H1 (cell line): ENCODE measurements at regions not wholly inside any gene's neighbourhood (a gene's known extent, or its start where the extent isn't known, plus 50 kb on each side); places are given as distances from the start of the nearest gene placed in this dataset.

Source experiments
- CHD2 ChIP-seq: IDR thresholded peaks from 2 replicates; pipeline ENCODE4 v1.6.1; 2012; ENCODE audit warnings: low read length, improper control_type of control experiment
- RAD21 ChIP-seq, 2 experiments: IDR thresholded peaks in 1 of 2; conservative IDR thresholded peaks in 1 of 2; 2 replicates each; pipeline ENCODE4 v1.6.1; 2011; ENCODE audit warnings: low read depth in 2 of 2, low read length in 2 of 2, improper control_type of control experiment in 1 of 2, inconsistent platforms in 1 of 2, mild to moderate bottlenecking in 1 of 2, moderate library complexity in 1 of 2
- RFX5 ChIP-seq: IDR thresholded peaks from 2 replicates; pipeline ENCODE4 v1.6.1; 2011; ENCODE audit warnings: low read depth, low read length, improper control_type of control experiment, borderline replicate concordance
- TF ChIP-seq, protein P1 (sequence below), 3 experiments: IDR thresholded peaks; 1 replicate in 2 of 3; 2 replicates in 1 of 3; pipeline versions ENCODE4 v1.5.1 to v1.6.1; 2011; ENCODE audit warnings: low read length in 3 of 3, mild to moderate bottlenecking in 3 of 3, inconsistent platforms in 2 of 3, low read depth in 1 of 3, moderate library complexity in 1 of 3; ENCODE audit not compliant: insufficient read depth in 1 of 3; ENCODE audit errors: control extremely low read depth in 1 of 3

DNA sequence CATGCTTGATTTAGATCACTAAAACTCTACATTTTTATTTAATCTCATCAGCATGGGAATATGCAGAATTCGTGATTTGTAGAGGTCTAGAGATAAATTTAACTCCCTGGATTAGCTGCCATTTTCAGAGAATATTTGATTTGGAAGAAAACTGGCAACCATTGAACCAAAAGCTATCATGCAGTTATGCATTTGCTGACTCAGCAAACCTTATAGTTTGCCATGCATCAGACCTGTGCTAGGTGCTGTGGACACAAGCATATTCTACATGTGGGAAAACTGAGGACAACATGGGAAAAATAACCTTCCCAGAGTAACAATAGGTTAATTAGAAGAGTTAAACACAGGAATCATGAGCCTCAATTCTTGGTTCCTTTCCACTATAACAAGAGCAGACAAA, 54.7 kb upstream of the TP63 start:
- TF ChIP-seq RFX5 (no peak), CHD2 (no peak), RAD21 (IDR thresholded peaks at IDR 0.05 in 1 of 2, conservative IDR thresholded peaks at IDR 0.05 in 1 of 2; ENCODE audit: low read depth in 2 of 2, low read length in 2 of 2) (no peak)
- TF ChIP-seq, protein P1, sequence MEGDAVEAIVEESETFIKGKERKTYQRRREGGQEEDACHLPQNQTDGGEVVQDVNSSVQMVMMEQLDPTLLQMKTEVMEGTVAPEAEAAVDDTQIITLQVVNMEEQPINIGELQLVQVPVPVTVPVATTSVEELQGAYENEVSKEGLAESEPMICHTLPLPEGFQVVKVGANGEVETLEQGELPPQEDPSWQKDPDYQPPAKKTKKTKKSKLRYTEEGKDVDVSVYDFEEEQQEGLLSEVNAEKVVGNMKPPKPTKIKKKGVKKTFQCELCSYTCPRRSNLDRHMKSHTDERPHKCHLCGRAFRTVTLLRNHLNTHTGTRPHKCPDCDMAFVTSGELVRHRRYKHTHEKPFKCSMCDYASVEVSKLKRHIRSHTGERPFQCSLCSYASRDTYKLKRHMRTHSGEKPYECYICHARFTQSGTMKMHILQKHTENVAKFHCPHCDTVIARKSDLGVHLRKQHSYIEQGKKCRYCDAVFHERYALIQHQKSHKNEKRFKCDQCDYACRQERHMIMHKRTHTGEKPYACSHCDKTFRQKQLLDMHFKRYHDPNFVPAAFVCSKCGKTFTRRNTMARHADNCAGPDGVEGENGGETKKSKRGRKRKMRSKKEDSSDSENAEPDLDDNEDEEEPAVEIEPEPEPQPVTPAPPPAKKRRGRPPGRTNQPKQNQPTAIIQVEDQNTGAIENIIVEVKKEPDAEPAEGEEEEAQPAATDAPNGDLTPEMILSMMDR (IDR thresholded peaks at IDR 0.05; ENCODE audit: control extremely low read depth in 1 of 3, insufficient read depth in 1 of 3, low read depth in 1 of 3, low read length in 3 of 3): no peak
